SU-DHL-6 (cell line): ENCODE measurements at regions not wholly inside any gene's neighbourhood (a gene's known extent, or its start where the extent isn't known, plus 50 kb on each side); places are given as distances from the start of the nearest gene placed in this dataset.

Source experiments
- EZH2phosphoT487 ChIP-seq: fragments of 200-600 bp; sonication (generic), shearing (Covaris generic); conservative IDR thresholded peaks from 2 replicates; pipeline ENCODE4 v1.6.1; 2018; ENCODE audit warnings: mild to moderate bottlenecking, antibody characterized with exemption, low read length, moderate library complexity, mixed read lengths
- TF ChIP-seq, protein P1 (sequence below): fragments of 200-600 bp; sonication (generic); IDR thresholded peaks from one replicate; pipeline ENCODE4 v1.5.1; 2017; ENCODE audit warnings: antibody characterized with exemption, mild to moderate bottlenecking, low read length, moderate library complexity; ENCODE audit not compliant: insufficient read depth, poor library complexity, severe bottlenecking

DNA sequence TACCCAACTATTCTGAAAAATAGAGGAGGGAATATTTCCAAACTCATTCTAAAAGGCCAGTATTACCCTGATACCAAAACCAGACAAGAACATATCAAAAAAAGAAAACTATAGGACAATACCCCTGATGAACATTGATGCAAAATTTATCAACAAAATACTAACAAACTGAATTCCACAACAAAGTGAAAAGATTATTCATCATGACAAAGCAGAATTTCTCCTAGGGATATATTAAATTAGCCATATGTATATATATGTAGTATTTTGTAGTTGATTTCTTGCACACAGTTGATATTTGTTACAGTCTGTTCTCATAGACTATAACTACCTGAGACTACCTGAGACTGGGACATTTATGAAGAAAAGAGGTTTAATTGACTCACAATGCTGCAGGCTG is 495.0 kb upstream of the SPRY2 start:
- TF ChIP-seq EZH2phosphoT487: no peak
- TF ChIP-seq, protein P1, sequence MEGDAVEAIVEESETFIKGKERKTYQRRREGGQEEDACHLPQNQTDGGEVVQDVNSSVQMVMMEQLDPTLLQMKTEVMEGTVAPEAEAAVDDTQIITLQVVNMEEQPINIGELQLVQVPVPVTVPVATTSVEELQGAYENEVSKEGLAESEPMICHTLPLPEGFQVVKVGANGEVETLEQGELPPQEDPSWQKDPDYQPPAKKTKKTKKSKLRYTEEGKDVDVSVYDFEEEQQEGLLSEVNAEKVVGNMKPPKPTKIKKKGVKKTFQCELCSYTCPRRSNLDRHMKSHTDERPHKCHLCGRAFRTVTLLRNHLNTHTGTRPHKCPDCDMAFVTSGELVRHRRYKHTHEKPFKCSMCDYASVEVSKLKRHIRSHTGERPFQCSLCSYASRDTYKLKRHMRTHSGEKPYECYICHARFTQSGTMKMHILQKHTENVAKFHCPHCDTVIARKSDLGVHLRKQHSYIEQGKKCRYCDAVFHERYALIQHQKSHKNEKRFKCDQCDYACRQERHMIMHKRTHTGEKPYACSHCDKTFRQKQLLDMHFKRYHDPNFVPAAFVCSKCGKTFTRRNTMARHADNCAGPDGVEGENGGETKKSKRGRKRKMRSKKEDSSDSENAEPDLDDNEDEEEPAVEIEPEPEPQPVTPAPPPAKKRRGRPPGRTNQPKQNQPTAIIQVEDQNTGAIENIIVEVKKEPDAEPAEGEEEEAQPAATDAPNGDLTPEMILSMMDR: no peak
